Erythroblast (primary cell): ENCODE measurements at regions not wholly inside any gene's neighbourhood (a gene's known extent, or its start where the extent isn't known, plus 50 kb on each side); places are given as distances from the start of the nearest gene placed in this dataset.

Experiments used
- DNase-seq, 2 experiments: peaks; one replicate each; lab custom pipeline; 2025; lab: John Stamatoyannopoulos, UW
- GATA1 ChIP-seq: IDR thresholded peaks from 2 replicates; pipeline ENCODE4 v1.6.1; 2011; ENCODE audit warnings: low read depth, mild to moderate bottlenecking, control low read depth, low read length, moderate library complexity
- POLR2A ChIP-seq: IDR thresholded peaks from 2 replicates; pipeline ENCODE4 v1.6.1; 2011; ENCODE audit warnings: mild to moderate bottlenecking, low read length

DNA sequence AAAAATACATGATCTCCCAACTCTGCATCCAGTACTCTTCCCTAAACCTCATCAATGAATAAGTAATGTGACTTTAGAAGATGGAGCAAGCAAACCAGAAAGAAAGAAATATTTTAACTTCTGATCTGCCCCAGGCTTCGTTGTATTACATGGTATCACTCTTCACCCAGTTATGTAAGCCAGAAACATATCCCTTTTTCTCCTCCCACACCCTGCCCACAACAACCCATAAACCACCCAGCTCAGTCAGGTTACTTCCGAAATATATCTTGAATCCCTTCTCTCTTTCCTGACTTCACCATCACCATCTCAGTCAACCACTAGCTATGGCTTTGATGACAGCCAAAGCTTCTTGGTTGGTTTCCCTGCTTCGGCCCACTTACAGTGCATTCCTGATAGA is 295.8 kb upstream of the PARD3B start:
- TF ChIP-seq POLR2A: no peak
- TF ChIP-seq GATA1: no peak

GRCh38 chr2:204250692-204251091 is 294.6 kb upstream of the PARD3B start:
- DNase-seq: no peak
- TF ChIP-seq GATA1 (no peak), POLR2A (no peak)

More for the DNA sequence above, 295.8 kb upstream of the PARD3B start:
- DNase-seq: no peak

DNA sequence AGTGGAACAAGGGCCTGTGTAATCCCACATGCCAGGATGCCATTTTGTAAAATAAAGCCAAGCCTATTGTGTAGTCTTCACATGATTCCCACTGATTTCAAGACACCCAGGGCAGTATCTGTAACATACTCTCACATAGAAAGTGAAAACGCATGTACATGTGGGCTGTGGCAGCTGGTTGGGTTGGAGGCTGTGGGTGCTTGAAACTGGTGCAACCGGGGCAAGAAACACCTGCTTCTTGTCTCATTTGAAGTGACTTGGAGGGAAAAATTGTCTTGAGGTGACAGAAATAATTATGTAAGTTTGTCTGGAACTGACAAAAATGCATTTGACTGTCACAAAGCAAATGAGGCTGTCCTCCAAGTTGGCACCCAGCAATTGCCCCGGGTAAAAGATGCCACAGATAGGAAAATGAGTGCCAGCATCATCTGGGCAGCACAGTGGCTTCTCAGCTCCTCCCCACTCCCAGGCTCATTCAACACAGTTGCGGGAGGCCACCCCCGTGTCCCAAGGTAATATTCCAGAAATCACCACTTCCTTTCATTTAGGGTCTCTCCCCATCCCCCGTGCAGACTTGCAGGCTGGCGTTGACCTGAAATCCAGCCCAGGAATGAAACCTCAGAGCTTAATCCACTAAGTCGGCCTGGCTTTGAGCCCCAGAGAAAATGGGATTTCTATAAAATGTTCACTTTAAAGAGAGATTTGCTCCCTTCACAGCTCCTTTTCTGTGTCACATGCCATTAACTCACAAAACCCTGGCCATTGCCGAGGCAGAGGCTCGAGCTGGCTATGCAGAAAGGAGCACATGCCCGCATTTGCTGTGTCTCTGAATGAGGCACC is 293.9 kb upstream of the PARD3B start:
- TF ChIP-seq GATA1 (no peak), POLR2A (no peak)
- DNase-seq: no peak

DNA sequence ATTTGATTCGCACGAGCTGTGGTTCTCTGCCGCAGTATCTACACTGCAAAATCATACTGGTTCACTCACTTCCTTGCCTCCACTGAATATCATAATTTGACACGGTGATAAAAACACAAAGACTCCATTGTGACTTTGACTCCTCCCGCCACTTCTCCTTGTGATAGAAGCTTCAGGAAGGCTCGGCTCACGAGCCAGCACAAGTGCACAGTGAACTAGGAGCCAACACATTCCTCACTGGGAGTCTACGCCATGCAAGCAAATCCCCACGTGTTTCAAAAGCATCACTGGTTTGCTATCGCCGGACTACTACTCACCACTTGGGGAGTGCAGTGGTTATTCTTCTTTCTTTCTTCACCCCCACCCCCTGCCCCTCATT is 293.3 kb upstream of the PARD3B start:
- TF ChIP-seq POLR2A: no peak
- TF ChIP-seq GATA1: no peak
- DNase-seq: no peak

GRCh38 chr2:204255071-204255470 is 290.2 kb upstream of the PARD3B start:
- TF ChIP-seq GATA1 (no peak), POLR2A (no peak)
- DNase-seq: no peak

- no peak for DNase-seq
- no peak for TF ChIP-seq POLR2A
- TF ChIP-seq GATA1: no peak
Observed at GRCh38 chr2:204255526-204255925, 289.7 kb upstream of the PARD3B start.

GRCh38 chr2:204257781-204258180 is 287.5 kb upstream of the PARD3B start:
- DNase-seq: no peak
- no peak for TF ChIP-seq POLR2A
- no peak for TF ChIP-seq GATA1

DNA sequence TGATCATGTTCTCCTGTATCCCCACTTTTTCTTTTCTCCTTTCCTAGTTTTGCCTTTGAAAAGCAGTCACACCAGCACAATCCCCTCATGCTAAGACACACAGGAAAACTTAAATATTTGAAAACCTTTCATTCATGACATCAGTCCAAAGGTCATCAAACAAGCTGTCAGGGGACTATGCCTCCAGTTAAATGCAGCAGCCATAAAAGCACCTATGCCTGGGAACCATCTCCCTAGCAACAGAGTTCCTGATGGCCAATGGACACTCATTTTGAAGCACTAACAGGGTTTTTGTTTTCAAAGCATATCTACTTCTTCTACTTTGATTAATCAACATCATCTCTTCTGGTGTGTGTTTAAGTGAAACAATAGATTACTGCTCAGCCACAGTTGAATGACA is 286.4 kb upstream of the PARD3B start:
- DNase-seq: no peak
- TF ChIP-seq GATA1 (no peak), POLR2A (no peak)

GRCh38 chr2:204260162-204260877 is 285.0 kb upstream of the PARD3B start:
- TF ChIP-seq POLR2A (no peak), GATA1 (no peak)
- peak; percentile 41 to 57 for DNase-seq

DNA sequence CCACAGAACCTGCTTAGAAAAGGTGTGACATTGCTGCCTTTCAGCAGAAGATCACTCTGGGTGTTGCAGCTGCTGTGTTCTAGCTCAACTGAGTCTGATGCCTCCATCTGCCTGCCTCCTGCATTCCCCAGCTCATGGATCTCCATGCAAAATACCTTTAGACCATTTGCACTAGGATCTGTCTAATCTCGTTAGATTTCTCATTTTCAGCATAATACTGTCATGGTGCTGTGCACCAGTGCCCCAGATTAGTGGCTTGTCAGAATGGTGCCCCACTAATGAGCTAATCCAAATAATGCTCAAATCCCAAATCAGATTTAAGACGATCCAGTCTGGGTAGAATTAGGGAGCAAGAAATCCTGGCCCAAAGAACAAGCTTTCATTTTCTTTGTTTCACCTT is 284.4 kb upstream of the PARD3B start:
- TF ChIP-seq GATA1 (no peak), POLR2A (no peak)
- DNase-seq: no peak

- no peak for DNase-seq
- TF ChIP-seq POLR2A: no peak
- TF ChIP-seq GATA1: no peak
Observed at GRCh38 chr2:204261846-204262245, 283.4 kb upstream of the PARD3B start.

DNA sequence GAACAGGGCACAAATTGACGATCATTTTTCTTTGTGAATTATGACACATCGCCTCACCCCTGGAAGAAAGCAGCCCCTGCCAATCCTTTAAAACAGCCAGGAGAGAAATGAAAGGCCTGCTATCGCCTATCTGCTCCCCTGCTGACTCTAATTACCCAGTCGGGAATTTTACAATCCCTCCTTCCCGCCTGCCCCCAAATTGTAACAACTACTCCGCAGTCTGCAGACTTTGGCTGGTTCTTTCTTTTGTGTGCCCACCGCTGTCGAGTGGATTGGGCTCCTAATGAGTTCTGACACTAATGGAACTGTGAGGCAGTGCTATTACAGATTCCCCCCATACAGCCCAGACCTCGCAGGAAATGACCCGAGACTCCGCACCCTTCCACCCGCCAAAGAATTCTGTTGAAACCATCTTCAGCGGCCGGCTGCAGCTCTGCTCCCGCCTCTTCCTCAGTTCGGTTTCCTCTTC is 281.2 kb upstream of the PARD3B start:
- TF ChIP-seq POLR2A: no peak
- no peak for TF ChIP-seq GATA1
- DNase-seq: no peak

GRCh38 chr2:204264621-204265140 is 280.6 kb upstream of the PARD3B start:
- DNase-seq: no peak
- TF ChIP-seq POLR2A (no peak), GATA1 (no peak)

DNA sequence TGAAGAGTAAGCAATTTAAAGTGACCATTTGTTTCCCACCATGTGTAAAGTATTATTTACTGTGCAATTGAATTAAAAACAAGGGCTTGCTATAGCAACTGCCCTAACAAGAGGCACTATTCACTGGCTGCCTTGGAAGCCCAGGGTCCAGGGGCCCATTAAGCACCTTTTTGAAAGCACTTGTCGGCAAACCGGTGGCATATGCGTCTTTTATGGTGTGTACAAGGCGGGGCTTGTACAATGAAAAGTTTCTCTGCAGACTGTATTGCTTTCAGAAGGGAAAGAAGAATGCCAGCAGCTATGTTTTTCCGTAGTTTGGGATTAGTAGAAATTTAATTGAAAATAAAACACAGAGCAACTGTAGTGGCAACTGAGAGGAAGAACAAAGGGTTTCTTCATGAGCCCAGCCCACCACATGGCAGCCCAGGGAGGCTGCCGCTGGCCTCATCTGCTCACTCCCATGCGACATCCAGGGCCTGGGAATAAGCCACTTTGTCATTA is 279.5 kb upstream of the PARD3B start:
- TF ChIP-seq POLR2A: no peak
- TF ChIP-seq GATA1: no peak
- no peak for DNase-seq

DNA sequence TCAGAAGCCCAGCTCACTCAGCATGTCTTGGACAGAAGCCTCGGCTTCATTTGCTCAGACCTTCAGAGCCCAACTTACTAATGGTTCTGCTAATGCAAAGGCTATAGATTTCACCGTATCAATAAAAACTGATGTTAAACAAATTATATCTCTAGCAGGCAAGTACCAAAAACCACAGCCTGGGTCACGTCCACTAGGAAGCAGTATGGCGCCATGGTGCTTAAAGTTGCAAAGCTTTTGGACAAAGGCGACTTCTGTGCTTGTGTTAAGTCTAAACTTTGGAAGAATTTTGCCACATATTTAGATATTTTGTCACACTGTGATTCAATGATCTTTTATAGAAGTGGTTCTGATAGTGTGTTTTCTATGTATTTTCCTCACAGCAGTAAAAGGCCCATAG is 276.8 kb upstream of the PARD3B start:
- no peak for TF ChIP-seq GATA1
- no peak for TF ChIP-seq POLR2A
- DNase-seq: no peak
